Karpas-422 (cell line): ENCODE measurements at regions not wholly inside any gene's neighbourhood (a gene's known extent, or its start where the extent isn't known, plus 50 kb on each side); places are given as distances from the start of the nearest gene placed in this dataset.

Experiments used
- DNase-seq: peaks from one replicate; pipeline ENCODE4 v3.0.0-alpha.2; 2015
- H2AFZ ChIP-seq: fragments of 200-600 bp; sonication (generic); 2 replicates; pipeline ENCODE4 v1.6.1; 2014; ENCODE audit warnings: antibody characterized with exemption, low read length, mixed read lengths
- H3K27ac ChIP-seq: fragments of 200-600 bp; sonication (generic); 2 replicates; pipeline ENCODE4 v1.5.1; 2014; ENCODE audit warnings: mild to moderate bottlenecking, low read length, moderate library complexity
- H3K27me3 ChIP-seq: fragments of 200-600 bp; sonication (generic); 2 replicates; pipeline ENCODE4 v1.6.1; 2014; ENCODE audit warnings: low read length, mixed read lengths
- H3K36me3 ChIP-seq: fragments of 200-600 bp; sonication (generic); 2 replicates; pipeline ENCODE4 v1.6.1; 2014; ENCODE audit warnings: low read length, mixed read lengths; ENCODE audit not compliant: insufficient read depth
- H3K4me1 ChIP-seq: fragments of 200-600 bp; sonication (generic); 2 replicates; pipeline ENCODE4 v1.6.1; 2014; ENCODE audit warnings: mild to moderate bottlenecking, low read length, mixed read lengths
- H3K4me2 ChIP-seq: fragments of 200-600 bp; sonication (generic); 2 replicates; pipeline ENCODE4 v1.6.1; 2014; ENCODE audit warnings: low read length, low read depth, mild to moderate bottlenecking; ENCODE audit not compliant: poor library complexity, severe bottlenecking
- H3K4me3 ChIP-seq: fragments of 200-600 bp; sonication (generic); 2 replicates; pipeline ENCODE4 v1.5.1; 2014; ENCODE audit warnings: mild to moderate bottlenecking, antibody characterized with exemption, low read length, mixed read lengths
- H3K79me2 ChIP-seq: fragments of 200-600 bp; sonication (generic); 2 replicates; pipeline ENCODE4 v1.6.1; 2014; ENCODE audit warnings: mild to moderate bottlenecking, low read length, mixed read lengths
- H3K9ac ChIP-seq: fragments of 200-600 bp; sonication (generic); 2 replicates; pipeline ENCODE4 v1.6.0; 2014; ENCODE audit warnings: low read length
- H3K9me2 ChIP-seq: fragments of 200-600 bp; sonication (generic), shearing (Covaris generic); replicated peaks from 2 replicates; pipeline ENCODE4 v1.6.0; 2014; ENCODE audit warnings: mild to moderate bottlenecking, low read length, moderate library complexity; ENCODE audit not compliant: insufficient read depth
- H3K9me3 ChIP-seq: fragments of 300-700, 200-600 bp; sonication (generic); 2 replicates; pipeline ENCODE4 v1.6.1; 2014; ENCODE audit warnings: low read length, mixed read lengths
- H4K20me1 ChIP-seq: fragments of 200-600 bp; sonication (generic); 2 replicates; pipeline ENCODE4 v1.6.1; 2014; ENCODE audit warnings: mild to moderate bottlenecking, antibody characterized with exemption, low read length, low read depth; ENCODE audit not compliant: insufficient read depth

- no peak for DNase-seq
- no peaks in the 10 kb centered on the region for H3K9me3 ChIP-seq
- H3K4me2 ChIP-seq = no peak overlapping the region
- H3K9ac ChIP-seq = no peak overlapping the region
- no peak overlapping the region for H3K4me3 ChIP-seq
- H4K20me1 ChIP-seq = no peaks in the 10 kb centered on the region
- H3K4me1 ChIP-seq = peaks cover 8% of the 10 kb centered on the region
- H3K27ac ChIP-seq = no peak overlapping the region
- H3K36me3 ChIP-seq = no peaks in the 10 kb centered on the region
- no peaks in the 10 kb centered on the region for H3K27me3 ChIP-seq
- no peaks in the 10 kb centered on the region for H3K9me2 ChIP-seq
- H3K79me2 ChIP-seq = no peaks in the 10 kb centered on the region
- H2AFZ ChIP-seq = no peak overlapping the region
These were observed 110.2 kb upstream of the TNRC6C start for GRCh38 chr17:77848257-77848656.

GRCh38 chr17:77849239-77849638 lies 109.3 kb upstream of the TNRC6C start:
- Histone ChIP-seq H3K9me3 (no peaks in the 10 kb centered on the region), H3K27me3 (no peaks in the 10 kb centered on the region), H3K36me3 (no peaks in the 10 kb centered on the region), H3K9me2 (no peaks in the 10 kb centered on the region), H3K4me1 (no peaks in the 10 kb centered on the region), H4K20me1 (no peaks in the 10 kb centered on the region), H3K9ac (no peak overlapping the region), H3K4me2 (no peak overlapping the region), H3K79me2 (no peaks in the 10 kb centered on the region), H2AFZ (no peak overlapping the region), H3K4me3 (no peak overlapping the region), H3K27ac (no peak overlapping the region)
- no peak for DNase-seq

DNA sequence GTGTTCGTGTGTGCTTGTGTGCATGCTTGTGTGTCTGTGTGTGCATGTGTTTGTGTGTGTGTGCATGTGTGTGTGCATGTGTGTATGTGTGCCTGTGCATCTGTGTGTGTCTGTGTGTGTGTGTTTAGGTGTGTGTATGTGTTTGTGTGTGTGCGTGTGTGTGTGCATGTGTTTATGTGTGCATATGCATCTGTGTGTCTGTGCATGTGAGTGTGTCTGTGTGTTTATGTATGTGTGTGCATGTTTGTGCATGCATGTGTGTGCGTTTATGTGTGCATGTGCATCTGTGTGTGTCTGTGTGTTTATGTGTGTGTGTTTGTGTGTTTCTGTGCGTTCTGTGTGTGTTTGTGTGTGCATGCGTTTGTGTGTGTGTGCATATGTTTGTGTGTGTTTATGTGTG lies 106.6 kb upstream of the TNRC6C start:
- Histone ChIP-seq H3K9me2 (no peaks in the 10 kb centered on the region), H3K27ac (no peak overlapping the region), H3K9me3 (no peaks in the 10 kb centered on the region), H2AFZ (no peak overlapping the region), H3K36me3 (no peaks in the 10 kb centered on the region), H3K27me3 (no peaks in the 10 kb centered on the region), H3K4me3 (no peak overlapping the region), H3K4me1 (no peaks in the 10 kb centered on the region), H3K9ac (no peak overlapping the region), H3K79me2 (no peaks in the 10 kb centered on the region), H3K4me2 (no peak overlapping the region), H4K20me1 (no peaks in the 10 kb centered on the region)
- no peak for DNase-seq

DNA sequence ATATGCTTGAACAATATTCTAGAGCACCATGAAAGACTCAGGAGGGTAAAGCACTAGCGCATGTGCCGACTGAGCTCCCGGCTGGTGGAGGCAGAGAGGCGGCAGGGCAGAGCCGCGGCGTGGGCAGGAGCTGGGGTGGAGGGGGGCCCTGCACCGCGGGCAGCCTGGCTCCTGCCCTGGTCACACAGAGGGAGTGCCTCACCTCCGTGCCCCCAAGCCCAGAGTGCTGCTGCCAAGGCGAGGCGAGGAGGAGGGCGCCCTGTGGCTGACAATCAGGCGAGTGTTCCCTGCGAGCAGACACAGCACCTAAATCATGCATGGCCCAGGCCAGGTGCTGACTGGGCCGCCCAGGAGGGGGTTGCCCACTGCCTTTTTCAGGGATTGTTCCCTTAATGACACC lies 105.8 kb upstream of the TNRC6C start:
- H3K4me3 ChIP-seq = no peak overlapping the region
- no peak overlapping the region for H3K4me2 ChIP-seq
- H3K27me3 ChIP-seq = no peaks in the 10 kb centered on the region

DNA sequence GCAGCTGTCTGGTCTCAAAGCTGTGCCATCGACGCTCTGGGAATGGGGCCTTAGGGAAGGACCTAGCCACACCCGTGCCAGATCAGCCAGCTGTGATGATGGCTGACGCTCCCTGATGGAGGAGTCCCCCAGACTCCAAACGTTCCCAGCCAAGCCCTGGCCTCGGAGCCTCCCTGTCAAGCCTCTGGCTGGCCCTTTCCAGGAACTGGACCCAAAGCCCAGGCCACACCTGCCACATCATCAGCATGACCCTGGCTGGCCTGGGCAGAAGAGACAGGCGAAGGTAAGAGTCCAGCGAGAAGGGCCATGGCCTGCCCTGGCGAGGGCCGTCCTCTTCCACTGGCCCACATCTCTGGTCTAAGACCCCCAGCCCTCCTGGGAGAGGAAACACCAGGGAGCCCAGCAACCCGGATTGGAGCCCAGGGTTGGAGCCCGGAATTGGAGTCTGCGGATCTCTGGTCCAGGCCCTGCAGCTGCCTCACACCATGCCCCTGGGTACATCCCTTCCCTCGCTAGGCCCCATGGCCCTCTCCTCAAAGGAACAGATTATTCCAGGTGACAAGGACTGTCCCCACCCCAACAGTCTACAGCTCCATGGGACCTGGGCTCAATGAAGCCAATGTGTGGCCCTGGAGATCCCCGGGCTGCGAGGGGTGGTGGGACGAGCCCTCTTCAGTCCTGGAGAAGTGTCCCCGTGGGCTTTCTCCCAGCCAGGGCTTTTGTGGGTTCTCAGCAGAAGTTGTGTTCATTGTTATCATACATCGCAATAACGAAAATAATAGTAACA lies 105.1 kb upstream of the TNRC6C start:
- H3K36me3 ChIP-seq = no peaks in the 10 kb centered on the region
- no peaks in the 10 kb centered on the region for H4K20me1 ChIP-seq
- H3K27me3 ChIP-seq = no peaks in the 10 kb centered on the region
- H3K9ac ChIP-seq = no peak overlapping the region
- H3K9me2 ChIP-seq = no peaks in the 10 kb centered on the region
- no peak for DNase-seq
- H3K4me1 ChIP-seq = no peaks in the 10 kb centered on the region
- no peak overlapping the region for H3K4me2 ChIP-seq
- H3K4me3 ChIP-seq = no peak overlapping the region
- no peaks in the 10 kb centered on the region for H3K79me2 ChIP-seq
- no peak overlapping the region for H2AFZ ChIP-seq
- no peaks in the 10 kb centered on the region for H3K9me3 ChIP-seq
- no peak overlapping the region for H3K27ac ChIP-seq

More for the DNA sequence above, 105.8 kb upstream of the TNRC6C start:
- Histone ChIP-seq H2AFZ (no peak overlapping the region), H3K4me1 (no peaks in the 10 kb centered on the region), H3K27ac (no peak overlapping the region), H4K20me1 (no peaks in the 10 kb centered on the region), H3K9me2 (no peaks in the 10 kb centered on the region), H3K79me2 (no peaks in the 10 kb centered on the region), H3K9me3 (no peaks in the 10 kb centered on the region), H3K36me3 (no peaks in the 10 kb centered on the region), H3K9ac (no peak overlapping the region)
- DNase-seq = no peak

DNA sequence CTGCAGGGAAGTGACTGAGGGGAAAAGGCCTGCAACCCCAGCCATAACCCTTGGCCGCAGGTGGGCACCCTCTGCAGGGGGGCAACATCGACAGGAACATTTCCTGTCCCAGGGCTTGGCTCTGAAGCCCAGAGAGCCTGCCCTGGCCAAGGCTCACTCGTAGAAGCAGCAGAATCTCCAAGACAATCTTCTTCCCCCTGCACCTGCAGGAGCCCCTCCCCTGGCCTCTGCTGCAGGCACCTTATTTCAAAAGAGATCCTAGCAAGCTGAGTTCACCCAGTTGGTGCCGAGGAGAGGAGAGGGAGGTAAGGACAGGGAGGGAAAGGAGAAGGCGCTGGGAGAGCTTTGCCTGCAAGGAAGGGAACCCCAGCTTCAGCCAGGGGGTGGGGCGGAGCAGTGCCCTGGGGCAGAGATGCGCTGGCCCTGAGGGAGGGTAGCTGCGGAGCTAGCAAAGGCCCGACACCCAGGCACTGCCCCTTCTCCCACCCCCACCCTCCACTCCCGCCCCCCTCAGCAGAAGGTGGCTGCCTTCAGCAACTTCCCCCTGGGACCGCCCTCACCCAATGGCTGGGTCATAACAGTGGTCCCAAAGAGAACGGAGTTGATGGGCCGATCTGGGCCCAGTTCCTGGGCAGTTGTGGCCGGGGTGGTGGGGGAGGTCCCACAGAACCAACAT lies 104.3 kb upstream of the TNRC6C start:
- H3K4me3 ChIP-seq = no peak overlapping the region
- no peaks in the 10 kb centered on the region for H3K79me2 ChIP-seq
- H3K9me2 ChIP-seq = no peaks in the 10 kb centered on the region
- no peak overlapping the region for H3K27ac ChIP-seq
- no peak overlapping the region for H3K4me2 ChIP-seq
- H2AFZ ChIP-seq = no peak overlapping the region
- DNase-seq = no peak
- H3K4me1 ChIP-seq = no peaks in the 10 kb centered on the region
- H3K9ac ChIP-seq = no peak overlapping the region
- H3K36me3 ChIP-seq = no peaks in the 10 kb centered on the region
- no peaks in the 10 kb centered on the region for H3K27me3 ChIP-seq
- H4K20me1 ChIP-seq = no peaks in the 10 kb centered on the region
- H3K9me3 ChIP-seq = no peaks in the 10 kb centered on the region

DNA sequence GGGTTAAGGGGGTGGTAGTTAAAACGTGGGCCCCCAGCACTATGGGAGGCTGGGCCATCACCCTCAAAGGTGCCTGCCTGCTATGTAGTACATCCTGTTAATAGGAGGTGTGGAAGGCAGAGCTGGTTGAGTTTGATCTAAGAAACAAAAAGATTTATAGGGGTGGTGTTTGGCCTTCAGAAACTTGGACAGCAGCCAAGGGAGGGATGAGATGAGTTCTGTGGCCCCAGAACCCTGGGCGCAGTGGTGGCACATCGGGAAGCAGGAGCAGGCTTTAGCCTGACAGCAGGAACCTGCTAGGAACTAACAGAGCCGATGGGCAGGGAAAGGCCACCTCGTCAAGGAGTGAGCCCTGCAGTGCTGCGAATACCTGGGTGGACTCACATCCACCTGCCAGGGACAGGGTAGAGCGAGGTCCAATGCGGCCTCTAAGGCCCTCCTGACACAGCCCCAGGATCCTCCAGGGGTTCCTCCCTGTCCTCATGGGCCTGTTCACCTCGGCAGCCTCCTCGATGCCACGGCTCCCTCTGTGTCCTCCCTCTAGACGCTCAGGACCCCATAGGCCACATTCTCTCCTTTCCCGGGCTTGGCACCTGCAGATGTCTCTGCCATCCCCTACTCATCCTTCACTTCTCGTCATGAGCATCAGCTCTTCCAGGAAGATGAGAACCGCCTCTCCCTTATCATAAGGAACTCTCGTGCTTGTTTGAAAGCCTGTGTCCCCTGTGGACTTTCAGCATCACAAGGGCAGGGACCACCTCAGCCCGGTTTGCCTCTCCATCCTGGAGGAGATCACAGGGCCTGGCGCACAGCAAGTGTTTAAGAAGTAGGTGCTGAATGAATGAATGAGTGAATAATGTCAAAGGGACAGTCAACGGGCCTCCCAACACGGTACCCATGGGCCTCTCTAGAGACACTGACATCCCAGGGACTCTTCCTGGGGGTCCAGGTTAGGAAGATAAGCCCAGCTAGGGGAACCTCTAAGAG lies 103.5 kb upstream of the TNRC6C start:
- H3K4me3 ChIP-seq = no peak overlapping the region
- no peaks in the 10 kb centered on the region for H3K9me3 ChIP-seq
- H3K4me2 ChIP-seq = no peak overlapping the region
- H4K20me1 ChIP-seq = no peaks in the 10 kb centered on the region
- H2AFZ ChIP-seq = no peak overlapping the region
- no peaks in the 10 kb centered on the region for H3K9me2 ChIP-seq
- no peak overlapping the region for H3K27ac ChIP-seq
- no peaks in the 10 kb centered on the region for H3K4me1 ChIP-seq
- no peaks in the 10 kb centered on the region for H3K27me3 ChIP-seq
- no peak overlapping the region for H3K9ac ChIP-seq
- no peak for DNase-seq
- no peaks in the 10 kb centered on the region for H3K36me3 ChIP-seq
- H3K79me2 ChIP-seq = no peaks in the 10 kb centered on the region
